ENCODE measurements at regions not wholly inside any gene's neighbourhood (a gene's known extent, or its start where the extent isn't known, plus 50 kb on each side); places are given as distances from the start of the nearest gene placed in this dataset.

- DNase-seq (ENCODE audit: low spot score) = no peak
Measured at GRCh38 chr3:194995334-194995733, 275.6 kb downstream of the XXYLT1 start.

- no peak for DNase-seq (ENCODE audit: low spot score)
Measured at GRCh38 chr3:194995922-194996321, 275.0 kb downstream of the XXYLT1 start.

DNA sequence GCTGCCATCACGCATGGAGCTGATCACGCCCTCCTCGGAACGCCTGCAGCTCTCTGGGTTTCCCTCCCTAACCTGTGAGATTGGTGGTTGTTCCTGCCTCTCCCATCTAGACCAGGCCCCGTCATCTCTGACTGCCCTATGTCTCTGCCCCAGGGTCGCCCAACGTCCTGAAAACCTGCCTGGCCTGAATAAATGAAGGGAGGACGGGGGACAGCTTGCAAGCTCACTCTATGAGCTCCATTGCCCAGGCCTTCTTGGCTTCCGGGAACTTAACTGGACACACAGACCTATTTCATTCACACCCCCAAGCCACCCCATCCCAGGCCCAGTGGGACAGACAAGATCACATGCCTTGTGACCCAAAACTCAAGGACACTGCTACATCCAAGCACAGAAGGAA, 274.2 kb downstream of the XXYLT1 start:
- no peak for DNase-seq (ENCODE audit: low spot score)

DNA sequence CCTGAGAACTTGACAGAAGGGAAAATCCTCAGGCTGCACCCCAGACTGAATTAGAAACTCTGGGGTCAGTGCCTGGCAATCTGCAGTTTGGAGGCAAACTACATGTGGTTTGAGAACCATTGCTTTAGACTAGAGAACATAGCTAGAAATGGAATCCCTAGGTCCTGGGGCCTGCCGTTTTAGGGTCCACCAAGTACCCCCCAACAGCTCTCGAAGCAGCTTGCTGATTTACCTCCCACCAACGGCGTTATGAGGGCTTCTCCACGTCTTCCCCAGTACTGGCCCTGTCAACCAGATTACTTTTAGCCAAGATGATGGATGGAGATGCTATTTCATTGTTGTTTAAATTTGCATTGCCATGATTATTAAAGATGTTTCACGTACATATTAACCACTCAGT, 272.5 kb downstream of the XXYLT1 start:
- DNase-seq (ENCODE audit: low spot score) = no peak

DNA sequence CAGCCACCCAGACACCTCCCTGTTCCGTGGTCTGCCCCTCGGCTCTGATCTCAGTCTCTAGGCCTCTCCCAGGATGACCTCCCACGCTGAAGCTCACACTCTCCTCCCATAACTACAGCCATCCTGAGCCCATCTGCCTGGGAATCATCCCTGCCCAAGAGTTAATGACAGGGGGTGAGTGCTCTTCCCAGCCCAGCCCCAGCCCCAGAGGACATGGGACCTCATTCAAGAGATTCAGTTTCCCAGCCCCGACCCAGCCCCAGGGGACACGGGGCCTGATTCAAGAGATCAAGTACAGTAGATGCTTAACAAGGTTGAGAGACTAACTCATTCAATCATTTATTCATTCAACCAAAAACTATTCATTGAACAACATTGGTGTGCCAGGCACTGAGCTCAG, 272.0 kb downstream of the XXYLT1 start:
- DNase-seq (ENCODE audit: low spot score) = no peak

- no peak for DNase-seq (ENCODE audit: low spot score)
Measured at GRCh38 chr3:194999491-194999890, 271.5 kb downstream of the XXYLT1 start.

GRCh38 chr3:195001261-195001660, 269.7 kb downstream of the XXYLT1 start:
- no peak for DNase-seq (ENCODE audit: low spot score)

DNA sequence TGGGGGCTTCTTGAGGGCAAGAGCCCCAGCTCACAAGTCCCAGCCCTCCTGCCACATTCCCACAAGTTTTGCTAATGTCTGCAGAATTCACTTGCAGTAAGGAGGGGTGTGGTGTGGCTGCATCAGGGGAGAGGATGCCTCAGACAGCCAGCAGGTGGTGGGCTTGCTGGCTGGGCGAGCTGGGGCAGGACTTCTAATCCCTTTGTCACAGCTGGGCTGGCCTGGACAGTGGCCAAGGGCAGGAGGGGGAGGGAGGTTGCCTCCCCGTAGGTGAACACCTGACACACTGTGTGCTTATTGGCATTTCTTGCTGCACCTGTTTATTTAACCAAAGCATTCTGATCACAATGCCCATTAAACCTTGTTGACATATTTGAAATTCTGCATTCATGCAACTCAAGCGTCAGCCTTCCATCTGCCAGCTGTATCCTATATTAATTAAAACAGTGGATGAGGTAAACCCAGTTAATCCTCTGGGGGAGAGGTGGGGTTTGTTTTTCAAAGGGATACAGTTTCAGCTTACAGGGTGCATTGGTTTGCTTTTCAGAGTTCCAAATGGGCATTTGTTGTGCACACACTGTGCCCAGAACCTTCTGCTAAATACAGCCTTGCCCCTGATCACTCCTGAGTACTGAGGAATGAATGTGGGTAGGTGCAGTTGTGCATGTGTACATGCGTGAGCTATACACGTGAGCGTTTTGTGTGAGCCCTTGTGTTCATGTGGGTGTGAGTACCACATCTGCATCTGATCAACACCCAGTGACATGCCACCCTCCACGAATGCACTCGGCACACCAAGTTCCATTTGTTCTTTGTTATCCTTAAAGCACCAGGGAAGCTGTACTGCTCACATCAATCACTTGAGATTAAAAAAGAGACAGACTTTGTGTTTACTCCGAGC, 268.7 kb downstream of the XXYLT1 start:
- DNase-seq (ENCODE audit: low spot score) = peak; percentile 95

DNA sequence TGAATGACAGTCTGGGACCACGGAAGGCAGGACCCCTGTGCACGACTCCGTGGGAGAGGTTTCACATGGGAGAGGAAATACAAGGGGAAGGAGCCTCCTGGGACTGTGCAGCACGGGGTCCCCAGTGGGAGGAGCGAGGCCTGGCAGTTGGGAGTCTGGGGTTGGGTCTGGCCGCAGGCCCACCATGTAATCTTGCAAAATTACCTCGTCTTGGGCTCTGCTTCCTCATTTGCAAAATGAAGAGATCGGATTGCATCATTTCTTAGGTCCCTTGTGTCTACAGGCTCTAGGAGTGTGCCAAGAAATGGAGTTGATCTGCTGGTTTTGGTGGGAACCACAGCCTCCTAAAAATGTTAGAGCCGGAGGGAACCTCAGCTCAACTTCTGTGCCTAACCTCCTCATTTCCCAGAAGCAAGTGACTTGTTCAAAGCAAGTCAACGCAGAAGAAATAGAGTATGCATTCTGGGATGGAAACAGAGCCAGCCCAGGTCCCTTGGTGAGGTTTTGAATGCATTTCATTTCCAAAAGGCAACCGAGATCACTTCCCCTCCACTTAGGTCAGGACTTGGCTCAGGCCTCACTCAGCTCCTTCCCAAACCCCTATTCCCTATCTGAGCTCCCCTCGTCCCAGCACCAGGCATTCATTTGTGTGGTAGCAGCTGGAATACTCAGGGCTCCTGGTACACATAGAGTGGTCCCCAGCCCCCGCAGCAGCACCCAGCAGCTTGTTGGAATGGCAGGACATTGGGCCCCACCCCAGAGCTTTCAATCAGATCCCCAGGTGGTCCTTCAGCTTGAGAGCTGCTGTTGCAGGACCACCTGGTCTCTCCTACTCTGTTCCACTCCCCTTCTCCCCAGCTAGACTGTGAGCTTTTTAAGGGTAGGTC, 267.7 kb downstream of the XXYLT1 start:
- DNase-seq (ENCODE audit: low spot score) = peak; percentile 85

GRCh38 chr3:195003893-195004289, 267.1 kb downstream of the XXYLT1 start:
- peak; percentile 10 for DNase-seq (ENCODE audit: low spot score)

DNA sequence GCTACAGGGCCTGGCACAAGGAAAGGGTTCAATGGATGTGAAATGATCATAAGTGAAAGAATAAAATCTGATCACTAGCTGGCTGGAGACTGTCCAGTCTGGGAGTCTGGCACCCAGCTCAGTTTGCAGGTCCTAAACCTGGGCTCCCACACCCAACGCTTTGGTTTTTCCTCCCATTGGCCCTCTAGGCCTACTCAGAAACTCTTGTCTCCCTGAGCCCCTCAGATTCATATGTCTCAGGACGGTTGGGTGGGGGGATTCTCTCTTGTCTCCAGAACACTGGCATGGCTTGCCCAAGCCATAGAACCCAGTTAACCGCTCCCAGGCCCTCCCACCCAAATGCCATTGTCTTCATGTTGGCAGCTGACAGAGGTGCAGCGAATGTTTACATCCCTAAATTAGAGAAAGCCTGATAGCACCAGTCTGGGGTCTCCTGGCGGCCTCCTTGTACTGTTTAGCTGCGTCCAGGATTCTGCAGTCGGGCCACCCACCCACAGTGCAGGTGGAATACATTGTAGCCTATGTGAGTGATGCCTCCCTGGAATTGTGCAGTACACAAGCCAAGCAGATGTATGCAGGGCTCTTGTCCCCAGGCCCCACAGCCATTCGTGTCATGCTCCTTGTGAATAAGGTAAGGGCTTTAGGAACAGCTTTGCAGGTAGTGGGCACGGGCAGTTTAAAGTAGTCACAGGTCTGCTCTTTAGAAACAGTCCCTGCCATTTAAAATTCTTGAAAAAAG, 266.3 kb downstream of the XXYLT1 start:
- DNase-seq (ENCODE audit: low spot score) = no peak

DNA sequence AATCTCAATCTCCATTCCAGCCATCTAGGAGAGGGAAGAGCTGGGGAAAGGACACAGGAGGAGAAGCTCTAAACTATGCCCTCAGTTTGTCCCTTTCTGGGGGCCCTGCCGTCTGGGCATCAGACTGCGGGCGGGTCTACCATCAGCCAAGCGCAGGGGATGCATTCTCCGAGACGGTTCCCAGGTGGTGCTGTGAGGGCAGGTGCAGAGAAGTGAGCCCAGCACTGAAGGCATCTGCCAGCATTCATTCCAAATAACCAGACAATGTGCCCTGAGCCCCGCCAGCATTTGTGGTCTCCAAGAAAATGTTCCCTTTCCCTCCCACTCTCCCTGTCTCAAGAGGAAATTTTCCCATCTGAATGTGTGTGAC, 265.7 kb downstream of the XXYLT1 start:
- no peak for DNase-seq (ENCODE audit: low spot score)

- no peak for DNase-seq (ENCODE audit: low spot score)
Measured at GRCh38 chr3:195005759-195006510, 265.0 kb downstream of the XXYLT1 start.

DNA sequence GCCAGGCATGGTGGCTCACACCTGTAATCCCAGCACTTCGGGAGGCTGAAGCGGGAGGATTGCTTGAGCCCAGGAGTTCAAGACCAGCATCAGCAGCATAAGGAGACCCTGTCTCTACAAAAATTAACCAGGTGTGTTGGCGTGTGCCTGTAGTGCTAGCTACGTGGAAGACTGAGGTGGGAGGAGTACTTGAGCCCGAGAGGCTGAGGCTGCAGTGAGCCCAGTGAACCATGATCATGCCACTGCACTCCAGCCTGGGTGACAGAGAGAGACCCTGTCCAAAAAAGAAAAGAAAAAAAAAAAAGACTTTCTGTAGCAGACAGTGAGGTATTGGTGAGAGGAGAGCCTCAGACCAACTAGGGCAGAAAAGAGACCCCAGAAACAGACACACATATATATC, 263.8 kb downstream of the XXYLT1 start:
- DNase-seq (ENCODE audit: low spot score) = no peak

GRCh38 chr3:195007766-195008165, 263.2 kb downstream of the XXYLT1 start:
- DNase-seq (ENCODE audit: low spot score) = no peak

GRCh38 chr3:195008816-195009215, 262.1 kb downstream of the XXYLT1 start:
- no peak for DNase-seq (ENCODE audit: low spot score)

DNA sequence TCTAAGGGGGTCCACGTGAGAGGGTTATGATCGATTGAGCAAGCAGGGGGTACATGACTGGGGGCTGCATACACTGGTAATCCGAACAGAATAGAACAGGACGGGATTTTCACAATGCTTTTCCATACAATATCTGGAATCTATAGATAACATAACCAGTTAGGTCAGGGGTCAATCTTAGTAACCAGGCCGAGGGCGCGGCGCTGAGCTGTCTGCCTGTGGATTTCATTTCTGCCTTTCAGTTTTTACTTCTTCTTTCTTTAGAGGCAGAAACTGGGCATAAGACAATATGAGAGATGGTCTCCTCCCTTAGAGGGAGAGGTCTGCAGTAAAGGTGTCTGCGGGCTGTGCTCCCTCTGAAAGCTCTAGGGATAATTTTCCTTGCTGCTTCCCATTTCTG, 261.3 kb downstream of the XXYLT1 start:
- no peak for DNase-seq (ENCODE audit: low spot score)

DNA sequence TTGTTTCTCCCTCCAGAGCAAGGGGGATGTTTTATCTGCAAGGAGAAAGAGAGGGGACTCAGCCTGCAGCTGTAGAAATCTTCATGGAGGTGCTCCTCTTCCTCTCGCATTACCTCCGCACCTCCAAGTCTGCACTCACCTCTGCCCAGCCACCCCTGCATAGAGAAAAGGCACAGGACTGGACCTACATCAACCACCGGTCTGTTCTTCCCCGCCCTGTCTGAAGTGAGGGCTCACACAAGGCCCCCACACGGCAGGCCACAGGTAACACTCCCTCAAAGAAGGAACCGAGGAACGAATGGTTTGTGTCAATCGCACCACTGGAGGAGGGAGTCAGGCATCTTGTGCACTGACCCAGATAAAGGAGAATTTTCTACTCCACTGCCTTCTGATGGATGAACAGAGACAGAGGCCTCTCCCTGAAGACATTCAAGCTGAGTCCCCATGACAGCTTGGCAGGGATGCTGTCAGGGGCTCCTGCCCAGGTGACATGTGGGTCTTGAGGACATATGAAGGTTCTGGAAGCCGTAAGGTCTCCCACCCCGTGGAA, 260.3 kb downstream of the XXYLT1 start:
- DNase-seq (ENCODE audit: low spot score) = no peak

DNA sequence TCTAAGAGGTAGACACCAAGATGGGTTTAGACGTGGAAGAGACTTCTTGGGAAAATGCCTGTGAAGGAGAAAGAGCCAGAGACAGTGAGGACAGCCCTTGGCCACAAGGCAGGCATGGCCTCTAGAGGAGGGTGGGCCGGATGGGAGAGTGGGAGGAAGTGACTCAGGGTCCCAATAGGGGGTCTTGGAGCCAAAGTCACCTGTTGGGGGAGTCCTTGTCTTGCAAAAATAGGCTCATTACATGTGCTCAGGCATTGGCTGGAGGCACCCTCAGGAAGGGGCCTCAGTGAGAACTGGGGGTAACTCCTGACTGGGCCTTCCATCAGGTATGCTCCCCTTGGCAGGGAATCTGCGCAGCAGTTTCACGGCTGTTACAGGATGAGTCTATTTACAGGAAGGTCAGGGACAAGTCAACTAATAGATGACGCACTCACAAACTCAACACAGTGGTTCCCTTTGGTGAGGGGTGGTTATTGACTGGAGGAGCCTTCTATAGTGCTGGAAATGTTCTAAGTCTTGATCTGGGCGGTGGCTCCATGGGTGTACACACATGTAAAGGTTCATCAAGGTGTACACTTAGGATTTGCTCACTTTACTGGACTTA, 259.6 kb downstream of the XXYLT1 start:
- no peak for DNase-seq (ENCODE audit: low spot score)

DNA sequence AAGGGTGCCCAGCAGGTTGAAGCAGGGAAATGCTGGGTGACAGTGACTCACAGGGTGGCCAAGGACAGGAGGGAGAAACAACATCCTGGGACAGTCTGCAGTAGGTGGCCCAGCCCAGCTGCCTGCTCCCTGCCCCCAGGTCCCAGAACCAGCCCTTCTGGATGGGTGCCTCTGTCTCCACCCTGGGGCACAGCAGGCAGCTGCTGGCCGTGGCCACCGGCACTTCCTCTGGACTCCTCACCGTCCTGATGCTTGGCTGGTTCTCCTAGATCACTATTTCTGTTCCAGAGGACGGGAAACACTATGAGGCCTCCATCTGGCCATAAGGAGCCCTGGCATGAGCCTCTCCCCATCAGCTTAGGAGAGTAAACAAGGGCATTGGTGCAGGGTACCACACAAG, 258.9 kb downstream of the XXYLT1 start:
- no peak for DNase-seq (ENCODE audit: low spot score)

GRCh38 chr3:195012571-195012970, 258.4 kb downstream of the XXYLT1 start:
- DNase-seq (ENCODE audit: low spot score) = no peak

Measured in D341Med (cell line).